DMS53 treated with DMSO at 0.1 percent for 48 hours (cell line): ENCODE measurements at regions not wholly inside any gene's neighbourhood (a gene's known extent, or its start where the extent isn't known, plus 50 kb on each side); places are given as distances from the start of the nearest gene placed in this dataset.
A peak's percentile ranks its signal among the peaks of the same experiment; 100 is the strongest.

Experiments
- DNase-seq: peaks from one replicate; lab custom pipeline; 2025; ENCODE audit not compliant: unreplicated experiment; lab: John Stamatoyannopoulos, UW

DNA sequence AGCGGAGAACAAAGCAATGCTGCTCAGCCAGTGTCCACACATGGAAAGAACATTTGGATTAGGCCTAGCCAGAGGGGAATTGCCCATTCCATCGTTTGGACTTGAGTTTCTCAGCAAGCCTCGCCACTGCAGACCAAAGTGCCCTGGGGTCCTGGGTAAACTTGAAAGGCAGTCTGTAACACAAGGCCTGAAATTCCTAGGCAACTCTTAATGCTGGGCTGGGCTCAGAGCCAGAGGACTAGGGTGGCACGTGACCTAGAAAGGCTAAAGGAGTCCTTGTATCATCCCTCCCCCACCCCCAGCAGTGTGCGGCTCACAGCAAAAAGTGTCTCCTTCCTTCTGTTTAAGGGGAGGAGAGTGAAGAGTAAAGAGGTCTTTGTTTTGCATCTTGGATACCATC lies 210.4 kb upstream of the ARX start:
- DNase-seq = no peak

GRCh38 chrX:25219480-25219879 lies 203.7 kb upstream of the ARX start:
- no peak for DNase-seq

DNA sequence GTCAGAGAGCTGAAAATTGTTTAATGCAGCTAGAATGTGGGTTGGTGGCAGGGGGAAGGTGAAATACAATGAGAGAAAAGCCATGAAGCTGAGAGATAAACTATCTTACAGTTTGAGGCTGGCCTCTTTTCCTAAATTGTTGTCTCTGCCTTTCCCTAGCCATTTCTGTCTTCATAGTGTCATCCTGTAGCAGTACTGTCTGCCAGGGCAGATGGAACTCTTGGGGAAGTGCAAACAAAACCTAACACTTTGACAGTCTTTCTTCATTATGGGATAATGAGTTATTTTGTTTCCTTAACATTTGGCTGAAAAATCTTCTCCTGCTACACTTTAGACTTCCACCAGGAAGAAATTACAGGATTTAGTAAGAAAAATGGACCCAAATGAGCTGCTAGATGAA lies 197.8 kb upstream of the ARX start:
- DNase-seq = no peak

GRCh38 chrX:25207803-25208475 lies 192.2 kb upstream of the ARX start:
- DNase-seq = no peak

DNA sequence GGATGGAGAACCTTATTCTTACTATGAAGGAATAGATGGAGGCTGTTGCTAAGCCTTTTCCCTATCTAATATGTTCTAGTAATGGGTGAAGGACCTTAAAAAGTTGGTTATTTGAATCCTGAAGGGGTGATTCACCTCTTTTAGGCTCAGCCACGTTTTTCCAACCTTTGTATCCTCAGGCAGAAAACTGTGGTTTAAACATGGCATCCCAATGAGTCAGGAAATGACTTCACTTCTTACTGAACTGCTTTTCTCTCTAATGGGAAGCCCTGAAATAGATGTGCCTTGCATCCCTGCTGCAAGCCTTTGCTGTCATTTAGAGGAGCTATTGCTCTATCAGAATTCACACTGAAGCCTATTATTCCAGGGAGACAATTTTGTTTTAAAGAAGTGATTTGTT lies 191.0 kb upstream of the ARX start:
- DNase-seq = no peak

GRCh38 chrX:25204182-25204581 lies 188.4 kb upstream of the ARX start:
- DNase-seq = no peak

DNA sequence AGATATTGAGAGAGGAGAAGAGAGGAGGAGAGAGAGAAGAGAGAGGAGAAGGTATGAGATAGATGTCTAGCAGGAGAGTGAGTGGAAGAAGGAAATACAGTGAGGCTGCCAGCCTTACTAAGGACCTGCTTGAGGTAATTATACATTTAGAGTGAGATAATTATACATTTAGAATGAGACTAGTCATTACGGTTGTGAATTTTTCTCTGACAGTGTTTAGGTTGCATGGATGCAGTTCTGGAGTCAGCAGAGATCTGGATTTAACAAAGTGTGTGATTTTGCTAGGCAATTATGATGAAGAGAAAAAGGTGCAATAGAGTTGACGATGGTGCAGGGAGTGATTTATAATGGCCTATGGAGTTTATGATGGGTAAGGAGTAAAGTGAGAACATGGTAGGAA lies 187.1 kb upstream of the ARX start:
- no peak for DNase-seq

DNA sequence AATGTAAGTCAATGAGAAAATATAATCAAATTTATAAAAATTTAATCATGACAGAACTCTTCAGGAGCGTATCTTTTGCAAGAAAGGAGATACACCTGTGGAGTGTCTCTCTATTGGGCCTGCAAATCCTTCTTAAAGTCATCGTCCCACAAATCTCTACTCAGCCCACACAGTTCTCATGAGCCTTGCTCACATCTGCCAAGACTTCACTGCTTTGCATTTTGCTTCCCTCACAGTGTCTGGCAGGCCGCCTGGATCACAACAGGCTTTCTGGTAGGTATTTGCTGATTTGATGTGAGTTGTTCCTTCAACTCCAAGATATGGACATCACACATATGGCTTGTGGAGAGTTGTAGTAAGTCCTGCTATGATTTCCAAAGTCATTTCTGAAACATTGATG lies 183.1 kb upstream of the ARX start:
- DNase-seq = no peak

DNA sequence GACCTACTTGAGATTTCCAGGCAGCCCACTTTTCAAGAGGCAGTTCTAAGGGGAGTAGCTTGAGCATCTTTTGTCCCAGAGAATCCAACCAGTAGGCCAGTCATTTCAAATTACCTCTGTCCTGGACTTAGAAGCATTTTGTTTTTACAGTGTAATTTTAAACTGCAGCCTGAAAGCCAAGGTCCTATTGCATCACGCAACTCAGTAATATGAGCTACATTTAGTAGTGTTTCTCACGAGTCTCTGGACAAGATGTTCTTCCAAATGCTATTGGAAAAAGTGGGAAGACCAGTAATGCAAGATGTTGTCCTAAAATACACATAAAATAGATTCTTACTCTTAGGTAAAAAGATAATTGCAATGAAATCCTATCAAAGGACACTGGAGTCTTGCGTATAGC lies 182.5 kb upstream of the ARX start:
- no peak for DNase-seq

GRCh38 chrX:25196221-25196620 lies 180.5 kb upstream of the ARX start:
- DNase-seq = no peak

DNA sequence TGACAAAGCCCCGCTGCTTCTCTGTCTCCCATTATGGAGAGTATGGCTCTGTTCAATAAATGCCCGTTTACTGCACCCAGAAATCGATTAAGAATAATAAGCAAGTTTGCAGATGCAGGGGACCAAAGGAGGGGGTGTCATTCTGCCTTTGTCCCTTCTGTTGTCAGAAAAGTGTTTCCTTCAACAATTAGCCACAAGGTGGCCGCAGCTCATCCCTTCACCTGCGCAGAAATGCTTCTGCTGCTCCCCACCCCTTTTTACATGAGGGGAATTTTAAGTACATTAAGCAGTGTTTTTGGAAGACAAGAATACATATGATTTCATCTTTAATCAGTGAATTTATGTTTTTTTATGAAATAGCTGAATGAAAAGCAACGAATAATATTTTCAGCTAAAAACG lies 175.6 kb upstream of the ARX start:
- no peak for DNase-seq

- DNase-seq = no peak
Measured at GRCh38 chrX:25181775-25182174, 166.0 kb upstream of the ARX start.

DNA sequence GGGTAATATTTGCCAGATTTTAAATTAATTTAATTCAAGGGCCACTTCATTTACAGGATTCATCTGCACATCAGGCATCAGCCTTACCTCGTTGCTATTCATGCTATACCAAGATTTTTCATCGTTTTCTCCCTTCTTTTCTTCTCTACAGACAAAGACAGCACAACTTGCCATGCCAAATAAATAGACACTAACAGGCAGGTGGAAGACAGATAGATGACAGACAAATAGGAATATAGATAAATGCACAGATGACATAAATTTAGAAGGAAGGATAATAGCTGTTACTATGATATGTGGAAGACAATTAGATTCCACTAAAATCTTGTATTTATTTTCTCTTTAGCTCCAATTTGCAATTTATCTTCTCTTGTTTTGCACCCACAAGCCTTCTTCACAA lies 164.5 kb upstream of the ARX start:
- DNase-seq = no peak

- DNase-seq = no peak
Measured at GRCh38 chrX:25178555-25178954, 162.8 kb upstream of the ARX start.

DNA sequence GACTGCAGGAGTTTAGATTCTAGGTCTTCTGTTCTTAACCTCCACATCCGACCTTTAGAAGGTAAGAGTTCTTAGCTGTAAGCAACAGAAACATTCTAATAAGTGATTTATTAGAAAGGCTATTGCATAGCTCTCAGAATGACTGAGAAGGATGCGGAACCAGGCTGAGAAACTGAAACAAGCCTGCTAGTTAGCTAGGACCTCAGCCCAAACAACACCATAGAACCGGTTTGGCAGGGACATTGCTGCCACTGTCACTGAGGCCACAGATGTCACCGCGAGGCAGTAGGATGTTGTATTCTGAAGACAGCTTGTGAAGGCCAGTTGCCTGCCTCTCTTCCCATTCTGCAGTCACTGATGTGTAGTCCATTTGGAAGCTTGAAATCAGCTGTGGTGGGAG lies 160.0 kb upstream of the ARX start:
- DNase-seq = no peak

DNA sequence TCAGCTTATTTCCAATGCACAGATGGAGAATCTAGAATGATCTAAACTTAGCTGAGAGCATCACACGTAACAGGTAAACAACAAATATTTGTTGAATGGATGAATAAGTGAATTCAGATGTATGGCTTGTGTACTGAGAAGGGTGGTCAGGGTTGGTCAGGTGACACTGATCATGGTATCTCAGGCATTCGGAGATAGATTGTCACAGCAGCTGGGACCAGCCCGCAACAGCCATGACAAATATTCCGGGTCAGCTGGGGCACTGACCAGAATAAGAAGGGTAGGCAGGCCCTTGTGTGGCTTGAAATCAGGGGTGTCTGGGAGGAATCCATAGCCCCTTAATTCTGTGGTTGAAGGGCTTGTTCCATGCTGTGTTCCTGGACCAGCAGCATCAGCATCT lies 159.4 kb upstream of the ARX start:
- DNase-seq = no peak

DNA sequence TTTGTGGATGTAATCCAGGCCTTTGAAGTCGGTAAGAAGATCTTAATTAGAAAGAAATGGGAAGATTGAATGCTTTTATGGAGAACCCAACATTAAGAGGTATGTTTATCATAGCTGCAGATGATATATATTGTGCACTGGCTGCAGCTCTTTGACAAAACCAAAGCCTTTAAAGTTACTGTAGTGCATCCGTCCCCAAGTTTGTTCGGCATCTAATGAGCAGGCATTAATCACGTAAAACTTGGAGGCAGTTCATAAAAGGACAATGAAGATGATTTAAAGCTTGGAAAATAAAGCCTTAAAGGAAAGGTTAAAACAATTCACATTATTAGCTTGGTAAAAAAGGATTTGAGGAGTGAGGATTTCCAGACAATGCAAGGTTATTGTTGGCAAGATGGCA lies 150.8 kb upstream of the ARX start:
- no peak for DNase-seq

GRCh38 chrX:25166145-25166544 lies 150.4 kb upstream of the ARX start:
- DNase-seq = no peak

- DNase-seq = no peak
Measured at GRCh38 chrX:25158635-25159034, 142.9 kb upstream of the ARX start.

DNA sequence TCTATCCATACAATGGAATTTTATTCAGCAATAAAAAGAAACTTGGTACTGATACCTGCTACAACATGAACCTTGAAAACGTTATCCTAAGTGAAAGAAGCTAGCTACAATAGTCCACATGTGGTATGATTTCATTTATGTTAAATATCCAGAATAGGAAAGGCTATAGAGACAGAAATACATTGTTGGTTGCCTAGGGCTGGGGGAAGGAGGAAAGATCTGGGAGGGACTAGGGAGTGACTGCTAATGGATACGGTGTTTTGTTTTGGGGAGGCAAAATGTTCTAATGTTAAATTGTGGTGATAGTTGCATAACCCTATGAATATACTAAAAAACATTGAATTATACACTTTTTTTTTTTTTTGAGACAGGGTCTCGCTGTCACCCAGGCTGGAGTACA lies 141.1 kb upstream of the ARX start:
- DNase-seq = no peak

- peak; percentile 71 for DNase-seq
Measured at GRCh38 chrX:25156323-25156722, 140.6 kb upstream of the ARX start.

DNA sequence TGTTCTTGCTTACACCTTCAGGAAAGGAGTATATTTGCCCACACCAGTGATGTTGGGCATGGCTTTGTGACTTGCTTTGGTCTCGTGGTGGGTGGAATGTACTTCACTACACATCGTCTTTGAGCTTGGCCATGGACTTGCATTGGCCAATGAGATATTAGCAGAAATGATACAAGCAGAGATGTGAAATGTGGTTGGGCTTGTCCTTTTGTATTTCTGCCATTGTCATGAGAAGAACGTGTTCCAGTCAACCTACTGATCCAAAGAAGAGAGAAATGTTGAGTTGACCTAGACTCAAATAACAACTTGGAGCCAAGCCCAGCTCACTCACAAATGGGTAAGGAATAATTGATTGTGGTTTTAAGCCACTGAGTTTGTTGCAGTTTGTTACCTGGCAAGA lies 138.4 kb upstream of the ARX start:
- DNase-seq = no peak

GRCh38 chrX:25151749-25152148 lies 136.0 kb upstream of the ARX start:
- no peak for DNase-seq
